ENCODE measurements at regions not wholly inside any gene's neighbourhood (a gene's known extent, or its start where the extent isn't known, plus 50 kb on each side); places are given as distances from the start of the nearest gene placed in this dataset.
"Not testable (repeated sequence)": the region's sequence is repeated elsewhere in the genome, so short reads cannot be mapped to it uniquely, and the experiment has no call there.

GRCh38 chr21:8987896-8988295, 1533.5 kb upstream of the TPTE start:
- FAIRE-seq; H3K27me3 ChIP-seq; intact Hi-C loops (cut with DNase I); H3K4me1 ChIP-seq; ATAC-seq; H3K9me3 ChIP-seq; DNase-seq; H3K4me3 ChIP-seq; H3K36me3 ChIP-seq; H3K27ac ChIP-seq: not testable (repeated sequence)
- WGBS, 2 donors: no CpG with 5 or more reads among the region's 58 CpGs

GRCh38 chr21:8988696-8989095, 1532.7 kb upstream of the TPTE start:
- DNase-seq (no peak), ATAC-seq (peak in 1 of 4 donors; percentile 23), FAIRE-seq (no peak)
- 56 to 61% methylated on average over 9 of the region's 9 CpGs for WGBS, 2 donors
- no peaks in the 10 kb centered on the region for H3K36me3 ChIP-seq
- no peaks in the 10 kb centered on the region for H3K4me1 ChIP-seq
- intact Hi-C loops (cut with DNase I): no loop called here
- H3K27me3 ChIP-seq: peaks cover 0 to under 1% (median 0%) of the 10 kb centered on the region in 4 donors
- no peak overlapping the region for H3K27ac ChIP-seq
- TF ChIP-seq CTCF (IDR thresholded peaks at IDR 0.05): no peak
- H3K4me3 ChIP-seq: no peak overlapping the region
- H3K9me3 ChIP-seq: no peaks in the 10 kb centered on the region

GRCh38 chr21:8989261-8989711, 1532.1 kb upstream of the TPTE start:
- Histone ChIP-seq H3K27ac (no peak overlapping the region), H3K36me3 (no peaks in the 10 kb centered on the region), H3K4me1 (no peaks in the 10 kb centered on the region), H3K9me3 (no peaks in the 10 kb centered on the region), H3K27me3 (peaks cover 0 to 5% (median 1%) of the 10 kb centered on the region in 4 donors), H3K4me3 (no peak overlapping the region)
- FAIRE-seq: no peak
- peak in 3 of 4 donors; percentile 18 to 61 (median 52) for ATAC-seq
- no peak for DNase-seq
- no peak for TF ChIP-seq CTCF (IDR thresholded peaks at IDR 0.05)
- 31 to 32% methylated on average over 6 of the region's 6 CpGs for WGBS, 2 donors
- intact Hi-C loops (cut with DNase I): no loop called here

- no peaks in the 10 kb centered on the region for H3K36me3 ChIP-seq
- peak in 3 of 4 donors; percentile 17 to 63 (median 52) for ATAC-seq
- peak in 2 of 6 donors; percentile 32 to 69 for DNase-seq
- no peak for FAIRE-seq
- no peaks in the 10 kb centered on the region for H3K9me3 ChIP-seq
- H3K4me1 ChIP-seq: no peaks in the 10 kb centered on the region
- H3K27me3 ChIP-seq: peaks cover 0 to 5% (median 1%) of the 10 kb centered on the region in 4 donors
- 43 to 45% methylated on average over 16 of the region's 16 CpGs for WGBS, 2 donors
- no peak overlapping the region for H3K27ac ChIP-seq
- H3K4me3 ChIP-seq: no peak overlapping the region
- intact Hi-C loops (cut with DNase I): no loop called here
- TF ChIP-seq CTCF (IDR thresholded peaks at IDR 0.05): no peak
These were observed 1531.6 kb upstream of the TPTE start for GRCh38 chr21:8989721-8990325.

GRCh38 chr21:8990326-8991087, 1530.9 kb upstream of the TPTE start:
- no peaks in the 10 kb centered on the region for H3K36me3 ChIP-seq
- peak in 1 of 6 donors; percentile 51 for DNase-seq
- FAIRE-seq: no peak
- WGBS, 2 donors: 45 to 48% methylated on average over 11 of the region's 11 CpGs
- no peaks in the 10 kb centered on the region for H3K4me1 ChIP-seq
- no peaks in the 10 kb centered on the region for H3K9me3 ChIP-seq
- H3K27me3 ChIP-seq: peaks cover 0 to 5% (median 1%) of the 10 kb centered on the region in 4 donors
- H3K27ac ChIP-seq: no peak overlapping the region
- intact Hi-C loops (cut with DNase I): no loop called here
- TF ChIP-seq CTCF (IDR thresholded peaks at IDR 0.05): no peak
- H3K4me3 ChIP-seq: no peak overlapping the region
- peak in 1 of 4 donors; percentile 13 for ATAC-seq
